Breast epithelium (tissue), 3 donors: ENCODE measurements at regions not wholly inside any gene's neighbourhood (a gene's known extent, or its start where the extent isn't known, plus 50 kb on each side); places are given as distances from the start of the nearest gene placed in this dataset.

ENCODE experiments used
- CTCF ChIP-seq, 3 donors: fragments of 450-650 bp; IDR thresholded peaks; one replicate each; pipeline ENCODE4 v1.5.1; 2016 to 2017; ENCODE audit warnings: antibody characterized with exemption in 3 of 3, mild to moderate bottlenecking in 3 of 3, moderate library complexity in 3 of 3
- POLR2A ChIP-seq: fragments of 450-650 bp; IDR thresholded peaks from one replicate; pipeline ENCODE4 v1.6.1; 2016; ENCODE audit warnings: antibody characterized with exemption, mild to moderate bottlenecking, moderate library complexity
- POLR2AphosphoS5 ChIP-seq, 3 donors: sonication (generic); formaldehyde crosslinking; IDR thresholded peaks; one replicate each; pipeline ENCODE4 v1.6.1; 2017; ENCODE audit warnings: antibody characterized with exemption in 3 of 3

- TF ChIP-seq CTCF (IDR thresholded peaks at IDR 0.05) (no peak), POLR2A (no peak), POLR2AphosphoS5 (IDR thresholded peaks at IDR 0.05) (no peak)
Observed at GRCh38 chr3:102237838-102238237, 197.0 kb upstream of the ZPLD1 start.
